RWPE2 (cell line): ENCODE measurements at regions not wholly inside any gene's neighbourhood (a gene's known extent, or its start where the extent isn't known, plus 50 kb on each side); places are given as distances from the start of the nearest gene placed in this dataset.

Experiments
- ATAC-seq: fragments of 200-7000 bp; cut with Tn5 transposase; 3 replicates; pipeline ENCODE4 v1.9.1; 2021; ENCODE audit warnings: low read depth
- DNase-seq: peaks from one replicate; pipeline ENCODE4 v3.0.0-alpha.2; 2020; ENCODE audit warnings: low spot score
- H3K27ac ChIP-seq: fragments of 450-650 bp; 2 replicates; pipeline ENCODE4 v1.5.1; 2017; ENCODE audit warnings: mild to moderate bottlenecking; ENCODE audit not compliant: poor library complexity, severe bottlenecking
- H3K27me3 ChIP-seq: fragments of 250-450 bp; sonication (Bioruptor Pico); 2 replicates; pipeline ENCODE4 v1.5.1; 2021; ENCODE audit warnings: mild to moderate bottlenecking, moderate library complexity; ENCODE audit not compliant: insufficient read depth, poor library complexity, severe bottlenecking
- H3K36me3 ChIP-seq: fragments of 250-450 bp; sonication (Bioruptor Pico); 2 replicates; pipeline ENCODE4 v1.5.1; 2020; ENCODE audit warnings: low read depth, mild to moderate bottlenecking, moderate library complexity
- H3K4me1 ChIP-seq: fragments of 250-450 bp; sonication (Bioruptor Pico); 2 replicates; pipeline ENCODE4 v1.5.1; 2021; ENCODE audit warnings: mild to moderate bottlenecking, moderate library complexity; ENCODE audit not compliant: insufficient read depth, poor library complexity, severe bottlenecking
- H3K4me3 ChIP-seq: fragments of 250-450 bp; sonication (Bioruptor Pico); 2 replicates; pipeline ENCODE4 v1.5.1; 2021; ENCODE audit warnings: mild to moderate bottlenecking, moderate library complexity; ENCODE audit not compliant: severe bottlenecking
- H3K9me3 ChIP-seq: fragments of 250-450 bp; sonication (Bioruptor Pico); 2 replicates; pipeline ENCODE4 v1.5.1; 2021; ENCODE audit warnings: mild to moderate bottlenecking, moderate library complexity; ENCODE audit not compliant: severe bottlenecking
- TF ChIP-seq, protein P1 (sequence below): fragments of 450-650 bp; IDR thresholded peaks from one replicate; pipeline ENCODE4 v1.5.1; 2017; ENCODE audit warnings: mild to moderate bottlenecking, moderate library complexity; ENCODE audit not compliant: poor library complexity, severe bottlenecking

DNA sequence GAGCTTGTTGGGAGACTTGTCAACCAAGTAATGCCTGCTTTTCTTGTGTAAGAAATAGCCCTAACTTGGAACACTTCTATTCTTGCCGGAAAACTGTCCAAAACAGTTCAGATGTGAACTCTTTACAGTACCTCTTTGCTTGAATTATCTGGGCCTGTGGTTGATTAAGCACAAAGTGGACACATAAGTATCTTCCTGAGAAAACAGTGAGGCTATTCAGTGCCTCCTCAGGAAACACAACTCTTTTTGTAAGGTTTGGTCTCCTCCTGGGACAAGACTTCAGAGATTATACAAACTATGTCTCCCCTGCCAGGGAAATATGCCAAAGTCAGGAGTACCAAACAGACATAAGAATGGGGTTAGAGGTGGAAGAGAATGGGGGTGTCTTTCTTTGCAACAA, 127.7 kb downstream of the LACC1 start:
- ATAC-seq (no peak), DNase-seq (no peak)
- no peaks in the 10 kb centered on the region for H3K9me3 ChIP-seq
- TF ChIP-seq, protein P1, sequence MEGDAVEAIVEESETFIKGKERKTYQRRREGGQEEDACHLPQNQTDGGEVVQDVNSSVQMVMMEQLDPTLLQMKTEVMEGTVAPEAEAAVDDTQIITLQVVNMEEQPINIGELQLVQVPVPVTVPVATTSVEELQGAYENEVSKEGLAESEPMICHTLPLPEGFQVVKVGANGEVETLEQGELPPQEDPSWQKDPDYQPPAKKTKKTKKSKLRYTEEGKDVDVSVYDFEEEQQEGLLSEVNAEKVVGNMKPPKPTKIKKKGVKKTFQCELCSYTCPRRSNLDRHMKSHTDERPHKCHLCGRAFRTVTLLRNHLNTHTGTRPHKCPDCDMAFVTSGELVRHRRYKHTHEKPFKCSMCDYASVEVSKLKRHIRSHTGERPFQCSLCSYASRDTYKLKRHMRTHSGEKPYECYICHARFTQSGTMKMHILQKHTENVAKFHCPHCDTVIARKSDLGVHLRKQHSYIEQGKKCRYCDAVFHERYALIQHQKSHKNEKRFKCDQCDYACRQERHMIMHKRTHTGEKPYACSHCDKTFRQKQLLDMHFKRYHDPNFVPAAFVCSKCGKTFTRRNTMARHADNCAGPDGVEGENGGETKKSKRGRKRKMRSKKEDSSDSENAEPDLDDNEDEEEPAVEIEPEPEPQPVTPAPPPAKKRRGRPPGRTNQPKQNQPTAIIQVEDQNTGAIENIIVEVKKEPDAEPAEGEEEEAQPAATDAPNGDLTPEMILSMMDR: no peak
- no peak overlapping the region for H3K4me3 ChIP-seq
- H3K36me3 ChIP-seq: no peaks in the 10 kb centered on the region
- no peaks in the 10 kb centered on the region for H3K4me1 ChIP-seq
- no peak overlapping the region for H3K27ac ChIP-seq
- no peaks in the 10 kb centered on the region for H3K27me3 ChIP-seq

DNA sequence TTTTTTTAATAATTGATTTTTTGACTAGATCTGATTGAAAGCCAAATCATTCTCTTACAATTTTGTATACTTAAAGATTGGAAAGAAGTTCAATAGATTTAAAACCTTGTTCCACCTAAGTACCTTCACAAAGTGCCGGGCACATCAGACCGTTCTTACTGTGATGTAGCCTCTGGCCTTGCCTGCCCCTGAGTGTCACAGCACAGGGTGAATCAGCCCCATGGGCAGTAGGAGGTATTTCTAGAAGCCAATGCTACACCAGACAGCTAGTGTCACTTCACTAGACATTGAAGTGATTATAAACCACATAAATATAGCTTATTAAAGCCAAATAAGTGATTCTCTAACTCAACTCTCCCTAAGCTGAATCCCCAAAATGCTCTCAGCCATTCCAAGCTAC, 131.3 kb downstream of the LACC1 start:
- Histone ChIP-seq H3K27ac (no peak overlapping the region), H3K4me1 (no peaks in the 10 kb centered on the region), H3K36me3 (no peaks in the 10 kb centered on the region), H3K4me3 (no peak overlapping the region), H3K9me3 (no peaks in the 10 kb centered on the region), H3K27me3 (no peaks in the 10 kb centered on the region)
- ATAC-seq (no peak), DNase-seq (no peak)
- TF ChIP-seq, protein P1: no peak

DNA sequence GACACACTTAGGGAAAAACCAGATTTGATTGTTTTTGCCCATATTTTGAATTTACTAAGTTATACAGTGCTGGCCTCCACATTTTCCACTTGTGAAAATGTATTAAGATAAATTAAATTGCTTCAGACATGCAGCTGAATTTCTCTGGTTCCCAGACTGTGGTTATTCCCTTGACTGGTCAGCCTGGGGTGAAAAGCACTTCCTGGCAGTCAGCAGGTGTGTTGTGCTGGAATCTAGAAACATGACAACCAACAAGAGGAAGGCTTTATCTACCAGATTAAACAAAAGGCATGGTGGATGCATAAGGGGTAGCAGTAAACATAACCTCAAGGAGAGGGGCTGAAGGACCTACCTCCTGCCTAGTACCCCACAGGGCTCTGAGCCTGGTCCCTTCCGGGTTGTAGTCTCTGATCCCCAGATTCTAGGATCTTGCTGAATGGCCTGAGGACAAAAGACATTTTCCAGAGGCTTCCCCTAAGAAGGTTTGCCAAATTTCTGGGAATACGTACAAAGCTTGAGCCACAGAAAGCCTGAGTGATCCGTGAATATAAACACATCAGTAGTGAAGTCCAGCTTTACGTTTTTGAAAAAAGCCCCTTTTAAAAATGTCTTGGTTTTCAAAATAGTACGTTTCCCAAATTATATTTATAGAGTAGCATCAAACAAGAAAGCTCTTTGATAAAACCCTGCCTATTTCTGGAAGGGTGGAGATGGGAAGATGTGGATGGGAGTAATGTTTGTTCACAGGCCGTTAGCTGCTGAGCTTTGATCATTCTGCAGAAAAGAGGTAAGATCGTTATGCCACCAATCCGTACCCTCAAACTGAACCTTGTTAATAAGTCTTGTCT, 133.4 kb downstream of the LACC1 start:
- H3K27ac ChIP-seq: no peak overlapping the region
- H3K9me3 ChIP-seq: no peaks in the 10 kb centered on the region
- no peaks in the 10 kb centered on the region for H3K36me3 ChIP-seq
- no peaks in the 10 kb centered on the region for H3K27me3 ChIP-seq
- no peak overlapping the region for H3K4me3 ChIP-seq
- DNase-seq: no peak
- ATAC-seq: no peak
- H3K4me1 ChIP-seq: no peaks in the 10 kb centered on the region
- TF ChIP-seq, protein P1: no peak

DNA sequence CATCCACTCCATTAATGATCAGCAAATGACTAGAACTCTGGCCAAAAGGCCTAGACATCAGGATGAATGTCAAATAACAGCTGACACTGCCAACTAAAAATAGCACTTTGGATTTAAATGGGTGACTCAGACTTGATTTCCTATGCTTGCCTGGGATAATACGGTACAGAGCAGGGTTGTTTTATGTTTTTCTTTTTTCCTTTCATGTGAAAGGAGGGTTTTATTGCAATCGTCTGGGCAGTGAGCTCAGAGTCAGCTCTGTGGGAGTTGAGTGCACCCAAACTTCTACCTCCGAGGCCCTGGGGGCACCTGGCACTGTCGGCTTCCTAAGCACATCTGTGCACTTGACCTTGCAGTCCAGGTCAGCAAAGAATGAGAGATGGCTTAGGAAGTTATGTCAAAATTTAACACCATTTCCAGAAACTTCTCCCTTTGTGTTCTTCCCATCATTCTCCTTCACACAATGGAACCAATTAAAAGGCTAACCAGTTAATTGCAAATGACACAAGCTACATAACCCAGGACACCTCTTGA, 134.1 kb downstream of the LACC1 start:
- H3K27me3 ChIP-seq: no peaks in the 10 kb centered on the region
- no peak for DNase-seq
- TF ChIP-seq, protein P1: no peak
- no peaks in the 10 kb centered on the region for H3K4me1 ChIP-seq
- H3K36me3 ChIP-seq: no peaks in the 10 kb centered on the region
- H3K27ac ChIP-seq: no peak overlapping the region
- no peaks in the 10 kb centered on the region for H3K9me3 ChIP-seq
- no peak overlapping the region for H3K4me3 ChIP-seq
- peak; percentile 36; the same call in 1 of the 3 replicates for ATAC-seq

DNA sequence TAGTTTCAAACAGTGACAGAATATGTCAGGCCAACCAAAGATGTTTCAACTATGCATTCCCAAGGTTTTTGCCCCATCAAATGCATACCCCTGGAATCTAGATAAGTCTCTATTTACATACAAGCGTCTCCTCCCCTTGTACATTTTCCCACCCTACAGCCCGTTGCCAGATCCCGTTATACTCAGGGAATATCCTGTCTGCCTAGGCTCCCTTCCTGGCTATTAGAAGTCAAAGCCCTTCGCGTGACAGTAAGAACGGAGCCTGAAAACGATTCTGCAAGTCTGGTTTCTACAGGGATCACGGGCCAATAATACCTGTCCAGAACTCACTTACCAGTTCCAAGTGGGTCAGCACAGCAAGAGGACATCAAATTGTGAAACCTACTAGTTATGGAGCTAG, 134.8 kb downstream of the LACC1 start:
- no peaks in the 10 kb centered on the region for H3K27me3 ChIP-seq
- TF ChIP-seq, protein P1: no peak
- H3K27ac ChIP-seq: no peak overlapping the region
- no peak for ATAC-seq
- DNase-seq: no peak
- H3K9me3 ChIP-seq: no peaks in the 10 kb centered on the region
- no peaks in the 10 kb centered on the region for H3K4me1 ChIP-seq
- H3K4me3 ChIP-seq: no peak overlapping the region
- no peaks in the 10 kb centered on the region for H3K36me3 ChIP-seq
